Amygdala (tissue), 56 donors: ENCODE measurements at regions not wholly inside any gene's neighbourhood (a gene's known extent, or its start where the extent isn't known, plus 50 kb on each side); places are given as distances from the start of the nearest gene placed in this dataset.

Experiments used
- DNase-seq, 56 donors: peaks; one replicate each; lab custom pipeline; 2025; lab: John Stamatoyannopoulos, UW

DNA sequence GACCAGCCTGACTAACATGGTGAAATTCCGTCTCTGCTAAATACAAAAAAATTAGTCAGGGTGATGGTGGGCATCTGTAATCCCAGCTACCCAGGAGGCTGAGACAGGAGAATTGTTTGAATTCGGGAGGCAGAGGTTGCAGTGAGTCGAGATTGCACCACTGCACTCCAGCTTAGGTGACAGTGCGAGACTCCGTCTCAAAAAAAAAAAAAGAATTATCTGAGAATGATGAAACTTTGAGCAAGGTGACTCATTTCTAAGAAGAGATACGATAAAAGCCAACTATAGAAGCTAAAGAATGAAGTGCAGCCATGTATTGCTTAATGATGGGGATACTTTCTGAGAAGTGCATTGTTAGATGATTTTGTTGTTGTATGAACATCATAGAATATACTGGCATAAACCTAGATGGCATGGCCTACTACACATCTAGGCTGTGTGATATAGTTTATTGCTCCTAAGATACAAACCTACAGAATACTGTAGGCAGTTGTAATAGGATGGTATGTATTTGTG lies 64.7 kb downstream of the SNRPE start:
- no peak for DNase-seq

DNA sequence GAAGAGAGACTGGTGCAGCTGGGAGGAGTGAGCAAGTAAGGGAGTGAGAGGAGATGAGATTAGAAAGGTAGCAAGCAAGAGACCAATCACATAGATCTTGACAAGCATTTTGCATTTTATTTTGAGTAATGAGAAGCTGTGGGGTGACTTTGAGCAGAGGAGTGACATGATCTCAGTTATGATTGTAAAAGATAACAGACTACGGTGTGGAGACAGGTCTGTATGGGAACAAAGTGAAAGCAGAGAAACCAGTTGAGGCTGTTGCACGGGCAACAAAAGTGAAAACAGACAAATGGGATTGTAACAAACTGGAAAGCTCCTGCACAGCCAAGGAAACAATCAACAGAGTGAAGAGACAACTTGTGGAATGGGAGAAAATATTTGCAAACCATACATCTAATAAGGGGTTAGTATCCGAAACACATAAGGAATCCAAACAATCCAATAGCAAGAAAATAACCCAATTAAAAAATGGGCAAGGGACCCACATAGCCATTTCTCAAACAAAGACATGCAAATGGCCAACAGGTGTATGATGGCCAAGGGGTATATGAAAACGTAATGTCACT lies 68.4 kb downstream of the SNRPE start:
- no peak for DNase-seq

DNA sequence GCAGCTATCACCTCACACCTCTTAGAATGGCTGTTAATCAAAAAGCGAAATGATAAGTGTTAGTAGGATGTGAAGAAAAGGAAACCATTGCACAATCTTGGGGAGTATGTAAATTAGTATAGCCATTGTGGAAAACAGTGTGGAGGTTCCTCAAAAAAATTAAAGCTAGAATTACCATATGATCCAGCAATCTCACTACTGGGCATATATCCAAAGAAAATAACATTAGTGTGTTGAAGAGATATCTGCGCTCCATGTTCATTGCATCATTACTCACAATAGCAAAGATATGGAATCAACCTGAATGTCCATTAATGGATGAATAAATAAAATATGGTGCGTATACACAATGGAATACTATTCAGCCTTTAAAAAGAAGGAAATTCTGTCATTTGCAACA lies 68.9 kb downstream of the SNRPE start:
- no peak for DNase-seq

GRCh38 chr1:203931953-203932352 lies 70.6 kb downstream of the SNRPE start:
- no peak for DNase-seq

DNA sequence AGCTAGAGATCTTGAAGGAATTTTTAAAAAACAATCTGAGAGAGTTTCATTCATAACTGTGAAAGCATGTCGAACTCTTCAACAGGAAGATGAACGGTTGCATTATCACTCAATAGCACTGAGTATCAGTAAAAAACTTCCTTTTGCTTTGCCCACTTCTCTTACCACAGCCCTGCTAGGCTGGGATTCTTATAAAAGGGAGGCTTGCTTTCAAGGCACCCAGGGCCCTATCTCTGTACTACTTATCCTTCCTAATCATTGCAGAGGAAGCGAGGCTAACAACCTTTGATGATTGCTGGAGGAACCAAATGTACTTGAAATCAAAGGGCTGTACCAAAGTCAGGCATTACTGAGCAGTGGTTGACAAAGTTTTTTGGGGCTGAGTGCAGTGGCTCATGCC lies 71.2 kb downstream of the SNRPE start:
- no peak for DNase-seq

DNA sequence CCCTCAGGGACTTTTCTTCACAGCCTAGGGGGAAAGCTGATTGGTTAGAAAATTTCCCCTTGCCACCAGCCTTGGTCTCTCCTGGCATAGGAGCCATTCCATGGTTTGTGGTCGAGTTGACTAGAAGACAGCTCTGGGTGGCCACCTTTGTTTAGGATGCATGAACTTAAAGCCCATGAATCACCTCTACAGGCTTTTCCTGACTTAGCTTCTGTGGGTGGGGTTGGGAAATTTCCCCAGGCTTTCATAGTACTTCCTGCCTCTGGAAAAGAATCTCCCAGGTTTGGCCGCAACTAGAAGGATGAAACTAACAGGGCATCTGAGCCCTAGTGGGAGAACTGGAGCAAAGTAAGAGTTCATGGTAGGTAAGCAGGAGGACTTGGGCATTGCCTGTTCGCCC lies 72.6 kb downstream of the SNRPE start:
- no peak for DNase-seq

DNA sequence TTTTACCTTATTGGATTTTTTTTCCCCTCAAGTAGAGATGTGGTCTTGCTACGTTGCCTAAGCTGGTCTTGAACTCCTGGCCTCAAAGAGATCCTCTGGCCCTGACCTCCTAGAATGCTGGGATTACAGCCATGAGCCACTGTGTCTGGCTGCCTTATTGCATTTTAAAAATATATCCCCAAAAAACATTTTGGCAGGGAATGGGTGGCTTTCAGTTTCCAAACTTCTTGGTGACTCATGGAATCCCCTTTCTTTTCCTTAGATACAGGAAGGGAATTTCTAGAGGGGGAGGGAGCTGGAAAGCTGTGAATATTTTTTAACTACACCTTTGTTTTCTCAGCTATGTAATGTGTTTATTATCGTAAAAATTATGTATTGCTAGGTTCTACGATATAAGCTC lies 73.3 kb downstream of the SNRPE start:
- no peak for DNase-seq

DNA sequence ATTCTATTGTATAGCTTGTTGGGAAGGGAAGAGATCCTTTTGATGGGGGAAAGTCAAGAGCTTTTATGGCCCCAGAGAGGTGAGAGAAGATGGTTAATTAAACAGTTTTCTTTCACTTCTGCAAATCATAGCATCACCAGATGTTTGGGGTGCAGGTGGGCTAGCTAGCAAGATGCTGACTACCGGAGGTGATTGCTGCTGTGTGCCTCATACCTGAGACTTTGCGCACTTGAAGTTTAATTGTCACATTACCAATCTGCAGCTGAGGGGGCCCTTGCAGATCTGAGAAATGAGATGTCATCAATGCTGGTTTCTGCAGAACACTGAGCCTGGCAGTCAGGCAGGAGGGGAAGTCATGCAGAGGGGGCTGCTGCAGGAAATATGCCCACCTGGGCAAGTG lies 73.9 kb downstream of the SNRPE start:
- DNase-seq = no peak

DNA sequence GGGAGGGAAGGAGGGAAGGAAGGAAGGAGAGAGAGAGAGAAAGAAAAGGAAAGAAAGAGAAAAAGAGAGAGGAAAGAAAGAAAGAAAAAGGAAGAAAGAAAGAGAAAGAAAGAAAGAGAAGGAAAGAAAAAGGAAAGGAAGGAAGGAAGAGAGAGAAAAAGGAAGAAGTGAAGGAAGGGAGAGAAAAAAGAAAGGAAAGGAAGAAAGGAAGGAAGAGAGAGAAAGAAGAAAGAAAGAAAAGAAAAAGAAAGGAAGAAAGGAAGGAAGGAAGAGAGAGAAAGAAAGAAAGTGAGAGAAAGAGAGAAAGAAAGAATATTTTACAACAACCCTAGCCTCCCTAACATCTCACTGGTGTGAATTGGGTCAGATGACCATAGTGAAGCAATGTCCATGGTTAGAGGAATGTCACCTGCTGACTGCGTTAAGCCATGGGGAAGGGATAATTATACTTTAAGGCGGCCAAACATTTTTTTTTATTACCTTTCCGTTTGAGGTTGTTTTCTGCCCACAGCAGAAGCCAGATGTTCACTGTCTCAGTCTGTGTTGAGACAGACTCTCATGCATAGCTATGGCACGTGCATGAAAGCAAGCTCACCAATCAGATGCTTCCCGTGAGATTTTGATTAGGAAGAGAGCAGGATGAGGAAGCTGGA lies 76.4 kb downstream of the SNRPE start:
- no peak for DNase-seq

DNA sequence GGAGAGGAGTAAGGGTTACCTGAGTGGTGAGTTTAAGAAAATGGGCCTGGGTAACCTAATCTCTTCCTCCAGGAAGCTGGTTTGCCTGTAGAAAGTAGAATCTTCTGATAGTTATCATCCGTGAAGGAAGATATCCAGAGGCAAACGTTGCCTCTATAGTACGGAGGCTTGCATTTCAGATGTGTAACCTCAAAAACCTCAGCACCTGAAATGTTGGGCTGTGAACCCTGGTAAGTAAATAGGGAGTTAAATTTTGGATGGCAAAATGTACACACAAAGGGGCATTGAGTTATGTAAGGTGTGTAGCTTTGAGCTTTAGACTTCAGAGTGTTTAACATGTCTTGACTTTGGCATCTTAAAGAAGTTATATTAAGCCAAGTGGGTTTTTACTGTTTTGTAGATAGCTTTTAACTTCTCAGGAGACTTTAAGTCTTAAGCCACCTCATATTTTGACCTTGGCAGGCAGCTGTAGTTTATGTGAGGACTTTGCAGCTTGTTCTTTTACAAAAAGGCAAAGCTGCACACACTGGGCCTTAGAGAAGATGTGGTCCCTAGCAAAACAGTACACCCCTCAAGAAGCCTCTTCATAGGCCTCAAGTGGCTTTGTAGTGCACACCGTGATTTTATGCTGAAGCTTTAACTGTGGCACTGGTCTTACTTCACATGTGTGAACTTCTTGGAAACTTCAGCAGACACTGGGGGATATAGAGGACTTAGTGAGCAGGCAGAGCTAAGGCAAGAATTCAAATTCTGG lies 83.4 kb downstream of the SNRPE start:
- no peak for DNase-seq

- DNase-seq = no peak
These were observed 92.9 kb downstream of the SNRPE start for GRCh38 chr1:203954293-203954692.

DNA sequence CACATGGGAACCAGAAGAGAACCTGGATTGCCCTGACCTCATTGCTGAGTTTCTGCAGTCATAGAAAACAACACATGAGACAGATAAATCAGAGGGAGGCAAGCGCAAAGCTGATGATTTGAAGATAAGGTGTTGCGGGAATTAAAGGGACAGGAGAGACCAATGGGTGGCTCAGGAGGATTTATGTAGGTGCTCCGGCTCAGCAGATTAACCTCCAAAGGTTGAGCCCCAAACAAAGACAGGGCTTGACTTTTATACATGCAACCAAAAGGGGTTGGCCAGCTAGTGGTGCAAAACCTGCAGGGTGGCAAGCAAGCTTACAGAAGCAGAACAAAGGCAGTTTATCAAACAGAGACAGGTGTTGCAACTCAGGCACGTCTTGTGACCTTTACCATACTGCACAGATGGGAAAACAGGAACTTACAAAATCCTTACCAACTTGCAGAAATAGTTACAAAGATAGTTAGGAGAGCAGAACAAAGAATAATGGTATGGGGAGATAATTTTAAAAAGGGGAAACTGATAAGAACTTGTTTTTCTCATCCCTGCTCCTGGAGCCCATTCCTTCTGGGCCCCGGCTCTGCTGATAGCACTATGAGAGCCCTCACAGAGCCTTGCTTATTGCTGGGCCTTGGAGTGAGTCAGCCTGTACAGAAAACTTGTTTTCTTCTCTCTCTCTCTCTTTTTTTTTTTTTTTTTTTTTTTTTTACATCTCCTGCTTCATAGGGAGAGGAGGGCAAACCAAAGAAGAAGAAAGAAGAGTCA lies 93.6 kb downstream of the SNRPE start:
- DNase-seq = no peak

DNA sequence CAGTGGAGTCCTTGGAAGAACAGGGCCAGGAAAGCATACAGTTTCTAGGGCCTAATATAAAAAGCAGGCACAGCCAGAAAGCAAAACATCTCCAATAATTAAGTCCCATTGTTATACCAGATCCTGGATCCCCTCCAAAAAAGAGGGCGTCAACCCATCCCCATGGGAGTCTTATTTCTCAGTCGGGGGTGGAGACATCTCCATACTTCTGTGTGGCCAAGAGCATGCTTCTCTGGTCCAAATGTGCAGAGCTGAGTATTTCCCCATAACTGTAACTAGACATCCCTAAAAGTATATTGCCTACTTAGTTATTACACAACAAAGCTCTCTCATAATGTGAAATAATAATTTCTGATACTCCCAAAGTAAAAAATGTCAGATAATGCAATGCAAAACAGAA lies 104.2 kb upstream of the SOX13 start:
- no peak for DNase-seq

DNA sequence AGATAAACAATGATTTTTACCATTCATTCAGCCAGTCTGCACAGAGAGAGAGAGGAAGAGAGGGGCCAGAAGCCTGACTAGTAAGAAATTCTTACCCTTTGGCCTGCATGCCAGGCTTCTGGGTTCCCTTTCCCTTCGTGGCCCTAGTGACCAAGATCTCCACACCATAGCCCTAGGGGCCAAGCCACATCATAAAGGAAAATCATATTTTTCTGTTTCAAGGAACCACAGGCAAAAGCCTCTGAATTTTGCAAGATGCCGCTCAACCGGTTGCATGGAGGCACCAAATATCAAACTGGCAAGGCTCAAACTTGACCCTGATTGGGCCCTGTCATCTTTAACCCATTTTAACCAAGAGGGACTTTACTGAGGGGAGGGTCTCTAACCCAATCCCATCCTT lies 103.1 kb upstream of the SOX13 start:
- no peak for DNase-seq

DNA sequence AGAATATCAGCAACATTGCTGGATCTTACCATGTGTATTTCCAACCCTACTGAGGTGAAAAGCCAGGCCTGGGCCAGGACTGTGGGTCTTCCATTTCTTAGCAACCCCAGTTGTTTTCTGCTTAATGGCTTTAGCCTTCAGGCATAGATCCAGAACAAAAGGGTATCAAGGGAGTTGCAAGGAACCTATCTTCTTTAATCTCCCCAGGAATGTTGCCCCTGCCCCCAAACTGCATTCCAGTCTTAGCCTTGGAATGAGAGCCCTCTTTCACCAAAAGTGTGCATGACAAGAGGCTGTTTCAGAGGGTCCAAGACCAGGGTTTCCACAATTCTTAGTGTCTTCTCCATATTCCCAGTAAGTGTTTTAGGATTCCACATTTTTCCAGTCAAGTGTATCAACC lies 87.9 kb upstream of the SOX13 start:
- DNase-seq = no peak

DNA sequence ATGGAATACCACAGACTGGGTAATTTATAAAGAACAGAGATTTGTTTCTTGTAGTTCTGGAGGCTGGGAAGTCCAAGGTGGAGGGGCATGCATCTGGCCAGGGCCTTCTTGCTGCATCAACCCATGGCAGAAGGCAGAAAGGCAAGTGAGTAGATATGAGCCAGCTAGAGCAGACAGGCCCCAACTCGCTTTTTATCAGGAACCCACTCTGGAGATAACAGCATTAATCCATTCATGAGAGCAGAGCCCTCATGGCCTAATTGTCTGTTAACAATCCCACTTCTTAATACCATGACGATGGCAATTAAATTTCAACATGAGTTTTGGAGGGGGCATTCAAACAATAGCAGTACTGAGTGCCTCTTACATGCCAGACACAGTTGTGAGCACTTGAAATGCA lies 87.2 kb upstream of the SOX13 start:
- DNase-seq = no peak

GRCh38 chr1:203986887-203987461 lies 85.9 kb upstream of the SOX13 start:
- no peak for DNase-seq

DNA sequence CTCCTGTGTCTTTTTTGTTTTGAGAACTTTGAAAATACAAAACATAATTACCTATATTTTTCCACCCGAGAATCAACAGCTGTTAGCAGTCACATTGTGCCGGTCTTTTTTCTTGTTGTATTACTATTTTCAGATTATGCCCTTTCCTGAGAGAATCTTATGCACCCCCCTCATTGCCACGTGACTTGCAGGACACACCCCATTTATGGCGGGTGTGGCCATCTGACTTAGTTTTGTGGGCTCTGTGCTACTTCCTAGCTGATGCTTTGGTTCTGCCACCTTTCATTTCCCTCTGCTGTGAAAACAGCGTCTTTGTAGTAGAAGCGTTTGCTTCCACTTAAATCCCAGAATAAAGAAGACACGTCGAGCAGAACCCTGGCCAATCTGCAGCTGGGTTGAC lies 82.8 kb upstream of the SOX13 start:
- DNase-seq = no peak

DNA sequence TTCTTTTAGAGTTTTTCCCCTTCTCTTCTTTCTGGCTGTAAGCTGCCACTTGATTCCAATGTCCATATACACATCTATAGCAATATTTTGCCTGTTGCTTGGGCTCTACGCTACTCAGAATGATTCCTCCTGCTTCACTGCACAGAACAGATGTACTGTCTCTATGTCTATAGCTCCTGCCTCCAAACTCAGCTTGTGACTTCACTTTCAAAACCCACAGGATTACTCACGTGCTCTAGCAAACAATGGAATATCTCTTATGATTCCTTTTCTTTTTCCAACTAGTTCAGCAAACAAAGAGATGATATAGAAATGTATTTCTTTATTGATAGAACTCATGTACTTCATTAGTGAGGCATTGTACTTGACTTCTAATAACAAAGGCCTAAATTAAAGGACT lies 80.5 kb upstream of the SOX13 start:
- no peak for DNase-seq

DNA sequence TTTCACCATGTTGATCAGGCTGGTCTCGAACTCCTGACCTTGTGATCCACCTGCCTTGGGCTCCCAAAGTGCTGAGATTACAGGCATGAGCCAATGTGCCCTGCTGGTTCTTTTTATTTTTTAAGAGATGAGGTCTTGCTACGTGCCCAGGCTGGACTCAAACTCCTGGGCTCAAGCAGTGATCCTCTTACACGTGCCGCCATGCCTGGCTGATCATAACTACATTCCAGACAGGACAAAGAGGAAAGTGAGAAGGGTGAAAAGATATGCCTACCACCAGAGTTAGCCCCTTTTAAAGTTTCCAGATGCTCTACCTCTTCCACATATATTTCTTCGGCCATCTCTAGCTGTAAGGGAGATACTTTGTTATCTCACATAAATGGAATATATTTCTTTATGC lies 79.7 kb upstream of the SOX13 start:
- DNase-seq = no peak

DNA sequence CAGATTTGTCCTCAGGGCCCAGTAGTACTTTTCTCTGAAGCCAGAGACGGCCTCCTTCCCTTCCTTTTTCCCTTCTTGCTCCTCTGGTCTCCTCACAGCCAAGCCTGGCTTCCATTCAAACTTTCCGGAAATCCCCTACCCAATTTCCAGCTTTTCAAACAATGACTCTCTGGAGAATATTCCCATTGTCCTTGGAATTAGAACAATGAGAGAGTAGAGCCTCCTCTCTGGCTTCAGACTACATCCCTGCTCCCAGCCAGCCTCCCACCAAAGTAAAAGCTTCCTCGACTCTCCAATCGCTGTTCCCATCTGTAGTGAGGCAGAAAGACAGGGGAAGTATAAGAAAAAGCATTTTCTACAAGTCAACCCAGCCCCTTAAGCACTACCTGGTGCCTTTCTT lies 77.7 kb upstream of the SOX13 start:
- peak in 1 of 56 donors; percentile 4 for DNase-seq
